ENCODE measurements at regions not wholly inside any gene's neighbourhood (a gene's known extent, or its start where the extent isn't known, plus 50 kb on each side); places are given as distances from the start of the nearest gene placed in this dataset.
"Not testable (repeated sequence)": the region's sequence is repeated elsewhere in the genome, so short reads cannot be mapped to it uniquely, and the experiment has no call there.

DNA sequence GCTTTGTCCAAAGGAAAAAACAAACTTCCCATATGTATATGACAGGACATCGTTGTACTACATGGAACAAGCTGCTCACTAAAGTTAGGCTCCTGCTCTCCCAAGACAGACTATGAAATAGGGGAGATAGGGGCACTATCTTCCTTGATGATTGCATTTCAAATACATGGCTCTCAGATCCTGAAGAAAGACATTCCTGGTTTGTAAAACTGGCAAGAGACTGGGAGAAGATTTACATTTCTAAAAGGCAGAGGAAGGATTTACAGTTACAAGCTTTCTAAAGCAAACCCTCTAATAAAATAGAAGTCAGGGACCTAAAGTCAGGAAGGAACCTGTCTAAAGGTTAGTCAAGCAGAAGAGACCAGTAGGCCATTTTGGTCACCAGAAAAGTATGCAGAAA, 103.7 kb downstream of the SLC17A6 start:
- no peak overlapping the region for H3K27ac Mint-ChIP-seq
- ChIA-PET CTCF (no interaction called here), POLR2A (no interaction called here)
- TF ChIP-seq, protein P1, sequence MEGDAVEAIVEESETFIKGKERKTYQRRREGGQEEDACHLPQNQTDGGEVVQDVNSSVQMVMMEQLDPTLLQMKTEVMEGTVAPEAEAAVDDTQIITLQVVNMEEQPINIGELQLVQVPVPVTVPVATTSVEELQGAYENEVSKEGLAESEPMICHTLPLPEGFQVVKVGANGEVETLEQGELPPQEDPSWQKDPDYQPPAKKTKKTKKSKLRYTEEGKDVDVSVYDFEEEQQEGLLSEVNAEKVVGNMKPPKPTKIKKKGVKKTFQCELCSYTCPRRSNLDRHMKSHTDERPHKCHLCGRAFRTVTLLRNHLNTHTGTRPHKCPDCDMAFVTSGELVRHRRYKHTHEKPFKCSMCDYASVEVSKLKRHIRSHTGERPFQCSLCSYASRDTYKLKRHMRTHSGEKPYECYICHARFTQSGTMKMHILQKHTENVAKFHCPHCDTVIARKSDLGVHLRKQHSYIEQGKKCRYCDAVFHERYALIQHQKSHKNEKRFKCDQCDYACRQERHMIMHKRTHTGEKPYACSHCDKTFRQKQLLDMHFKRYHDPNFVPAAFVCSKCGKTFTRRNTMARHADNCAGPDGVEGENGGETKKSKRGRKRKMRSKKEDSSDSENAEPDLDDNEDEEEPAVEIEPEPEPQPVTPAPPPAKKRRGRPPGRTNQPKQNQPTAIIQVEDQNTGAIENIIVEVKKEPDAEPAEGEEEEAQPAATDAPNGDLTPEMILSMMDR (IDR thresholded peaks at IDR 0.05), result no peak
- no peaks in the 10 kb centered on the region for H3K4me1 Mint-ChIP-seq
- H3K4me3 Mint-ChIP-seq, result no peak overlapping the region
- DNase-seq (no peak), ATAC-seq (ENCODE audit: low read depth) (no peak)
- H3K27me3 Mint-ChIP-seq, result no peaks in the 10 kb centered on the region
- peaks cover 2% of the 10 kb centered on the region for H3K9me3 Mint-ChIP-seq
- no peaks in the 10 kb centered on the region for H3K36me3 Mint-ChIP-seq (ENCODE audit: low read depth)
- intact Hi-C loops (cut with micrococcal nuclease), result no loop called here

DNA sequence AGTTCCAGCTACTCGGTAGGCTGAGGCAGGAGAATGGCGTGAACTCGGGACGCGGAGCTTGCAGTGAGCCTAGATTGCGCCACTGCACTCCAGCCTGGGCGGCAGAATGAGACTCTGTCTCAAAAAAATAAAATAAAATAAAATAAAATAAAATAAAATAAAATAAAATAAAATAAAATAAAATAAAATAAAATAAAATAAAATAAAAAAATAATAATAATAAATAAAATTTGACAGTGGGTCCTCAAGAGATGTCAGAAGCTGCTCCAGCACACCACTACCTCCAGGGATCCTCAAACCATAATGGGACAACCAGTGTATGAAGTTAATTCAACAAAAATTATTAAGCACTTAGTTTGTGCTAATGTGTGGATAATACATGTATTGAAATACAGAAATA, 97.4 kb downstream of the SLC17A6 start:
- H3K9me3 Mint-ChIP-seq; H3K4me3 Mint-ChIP-seq; H3K27ac Mint-ChIP-seq; H3K4me1 Mint-ChIP-seq; POLR2A ChIA-PET; intact Hi-C loops (cut with micrococcal nuclease); DNase-seq; CTCF ChIA-PET; ATAC-seq (ENCODE audit: low read depth); H3K36me3 Mint-ChIP-seq (ENCODE audit: low read depth): not testable (repeated sequence)
- peaks cover 20% of the 10 kb centered on the region for H3K27me3 Mint-ChIP-seq

DNA sequence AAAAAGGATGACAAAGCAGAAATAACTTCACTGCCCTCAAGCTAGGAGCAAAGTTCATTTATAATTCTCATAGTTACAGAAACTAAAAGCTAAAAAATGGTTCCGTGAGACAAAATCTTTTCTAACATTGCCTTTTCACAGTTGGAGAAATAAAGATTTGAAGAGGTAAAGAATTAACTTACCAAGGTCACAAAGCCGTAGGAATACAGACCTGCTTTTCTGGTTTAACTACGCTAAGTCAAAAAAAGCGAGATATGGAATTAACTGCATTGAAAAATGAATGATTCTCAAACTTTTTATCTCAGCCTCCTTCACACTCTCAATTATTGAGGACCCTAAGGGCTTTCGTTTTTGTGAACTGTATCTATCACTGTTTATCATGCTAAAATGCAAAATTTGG, 95.3 kb downstream of the SLC17A6 start:
- no peak for ATAC-seq (ENCODE audit: low read depth)
- peaks cover 20% of the 10 kb centered on the region for H3K27me3 Mint-ChIP-seq
- ChIA-PET CTCF (no interaction called here), POLR2A (no interaction called here)
- DNase-seq, result no peak
- intact Hi-C loops (cut with micrococcal nuclease), result no loop called here
- TF ChIP-seq, protein P1 (IDR thresholded peaks at IDR 0.05), result no peak
- H3K4me1 Mint-ChIP-seq, result peaks cover 7% of the 10 kb centered on the region
- H3K4me3 Mint-ChIP-seq, result no peak overlapping the region
- peaks cover 3% of the 10 kb centered on the region for H3K9me3 Mint-ChIP-seq
- no peaks in the 10 kb centered on the region for H3K36me3 Mint-ChIP-seq (ENCODE audit: low read depth)
- H3K27ac Mint-ChIP-seq, result no peak overlapping the region

DNA sequence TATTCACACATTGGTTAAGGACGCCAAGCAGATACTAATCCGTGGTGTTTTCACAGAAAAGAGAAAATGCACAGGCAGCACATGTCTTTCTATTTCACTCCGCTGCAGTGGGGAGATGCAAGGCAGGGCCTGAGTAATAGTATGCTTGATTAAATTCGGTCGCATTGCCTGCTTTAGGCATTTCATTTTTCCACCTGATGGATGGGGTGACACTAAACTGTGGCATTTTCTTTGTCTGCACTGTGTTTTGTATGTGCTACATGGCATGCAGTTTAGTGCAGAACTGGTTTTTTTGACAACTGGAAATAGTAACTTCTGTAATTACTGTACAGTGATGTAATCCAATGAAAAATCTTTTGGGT, 94.9 kb downstream of the SLC17A6 start:
- Mint-ChIP-seq H3K27ac (no peak overlapping the region), H3K4me3 (no peak overlapping the region), H3K27me3 (peaks cover 20% of the 10 kb centered on the region), H3K9me3 (peaks cover 3% of the 10 kb centered on the region), H3K36me3 (ENCODE audit: low read depth) (no peaks in the 10 kb centered on the region), H3K4me1 (peaks cover 7% of the 10 kb centered on the region)
- no peak for DNase-seq
- intact Hi-C loops (cut with micrococcal nuclease), result no loop called here
- TF ChIP-seq, protein P1 (IDR thresholded peaks at IDR 0.05), result no peak
- ATAC-seq (ENCODE audit: low read depth), result no peak
- ChIA-PET POLR2A (no interaction called here), CTCF (no interaction called here)

DNA sequence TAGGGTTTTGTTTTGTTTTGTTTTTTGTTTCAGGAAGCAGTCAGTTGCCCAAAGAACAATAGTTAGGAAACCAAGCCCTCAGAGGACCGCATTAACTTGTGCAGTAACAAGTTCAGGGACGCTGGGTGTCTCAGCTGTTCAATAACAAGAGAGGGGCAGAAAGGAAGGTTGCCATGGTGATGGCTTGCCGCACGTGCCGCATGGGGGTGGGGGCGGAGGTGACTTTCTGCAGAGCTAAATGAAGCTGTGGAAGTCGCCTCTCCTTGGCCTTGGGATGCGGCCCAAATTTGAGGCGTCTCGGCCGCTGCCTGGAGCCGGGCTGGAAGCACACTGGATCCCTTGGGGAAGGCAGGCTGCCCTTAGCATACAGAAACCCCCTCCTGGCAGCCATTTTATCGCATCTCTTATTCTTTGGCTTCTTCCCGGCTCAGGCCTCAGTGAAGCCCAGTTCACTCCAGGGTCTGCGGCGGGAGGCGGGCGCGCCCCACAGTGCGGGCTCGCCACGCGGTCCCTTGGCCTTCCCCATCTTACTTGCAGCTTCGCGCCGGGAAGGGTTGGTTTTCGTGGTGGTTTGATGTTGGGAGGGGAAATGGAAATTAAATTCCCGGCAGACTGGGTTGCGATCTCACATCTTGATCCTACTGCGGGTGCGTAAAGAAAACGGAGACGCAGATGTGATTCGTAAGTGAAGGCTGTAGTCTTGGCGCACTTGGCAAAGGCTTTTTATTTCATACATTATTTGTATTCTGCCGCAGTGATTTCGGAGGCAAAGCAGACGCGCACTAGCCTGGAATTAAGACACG, 94.3 kb downstream of the SLC17A6 start:
- Mint-ChIP-seq H3K4me3 (no peak overlapping the region), H3K27me3 (peaks cover 20% of the 10 kb centered on the region), H3K27ac (no peak overlapping the region), H3K9me3 (peaks cover 2% of the 10 kb centered on the region), H3K36me3 (ENCODE audit: low read depth) (no peaks in the 10 kb centered on the region), H3K4me1 (peaks cover 7% of the 10 kb centered on the region)
- intact Hi-C loops (cut with micrococcal nuclease), result no loop called here
- no peak for DNase-seq
- ATAC-seq (ENCODE audit: low read depth), result no peak
- TF ChIP-seq, protein P1 (IDR thresholded peaks at IDR 0.05), result no peak
- POLR2A ChIA-PET, result no interaction called here
- CTCF ChIA-PET, result no interaction called here

DNA sequence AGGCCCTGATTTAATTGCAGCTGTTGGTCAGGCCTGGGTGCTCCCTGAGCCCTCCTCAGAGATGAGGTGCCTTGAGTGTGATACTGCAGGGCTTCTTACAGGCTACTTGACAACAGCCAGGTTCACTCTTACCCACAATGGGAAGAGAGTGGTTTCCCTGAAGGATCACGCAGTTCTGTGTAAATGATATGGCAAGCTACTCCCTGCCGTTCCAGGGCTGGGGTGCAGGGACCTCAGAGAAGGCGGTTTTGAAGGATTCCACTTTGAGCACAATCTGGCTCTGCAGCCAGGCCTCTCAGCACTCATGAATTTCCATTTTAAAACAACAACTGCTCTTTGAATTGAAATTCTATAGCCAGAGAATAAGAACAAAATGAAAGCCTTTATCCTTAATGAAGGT, 92.9 kb downstream of the SLC17A6 start:
- Mint-ChIP-seq H3K4me1 (peaks cover 7% of the 10 kb centered on the region), H3K27ac (no peak overlapping the region)

More for the DNA sequence above, 92.9 kb downstream of the SLC17A6 start:
- TF ChIP-seq, protein P1 (IDR thresholded peaks at IDR 0.05), result no peak
- Mint-ChIP-seq H3K27me3 (peaks cover 20% of the 10 kb centered on the region), H3K4me3 (no peak overlapping the region), H3K9me3 (peaks cover 2% of the 10 kb centered on the region), H3K36me3 (ENCODE audit: low read depth) (no peaks in the 10 kb centered on the region)
- POLR2A ChIA-PET, result no interaction called here
- DNase-seq (no peak), ATAC-seq (ENCODE audit: low read depth) (no peak)
- CTCF ChIA-PET, result no interaction called here
- intact Hi-C loops (cut with micrococcal nuclease), result no loop called here

Data from activated B cell treated with CpG ODN at 0.5 μM for 24 hours (primary cell).